Astrocyte (in vitro differentiated cells and primary cell): ENCODE measurements at regions not wholly inside any gene's neighbourhood (a gene's known extent, or its start where the extent isn't known, plus 50 kb on each side); places are given as distances from the start of the nearest gene placed in this dataset.
"Not testable (repeated sequence)": the region's sequence is repeated elsewhere in the genome, so short reads cannot be mapped to it uniquely, and the experiment has no call there.

Experiments
- DNase-seq: peaks from one replicate; pipeline ENCODE4 v3.0.0-alpha.2; 2010; ENCODE audit warnings: low read depth
- FAIRE-seq: peaks from 2 replicates; lab custom pipeline; 2011; peaks lifted over from hg19 to GRCh38; lab: Jason Lieb, UNC
- H2AFZ ChIP-seq: 2 replicates; pipeline ENCODE4 v1.6.0; 2012; ENCODE audit warnings: low read depth, low read length, inconsistent platforms
- H3K27ac ChIP-seq: 2 replicates; pipeline ENCODE4 v1.5.1; 2011; ENCODE audit warnings: low read depth, low read length, inconsistent platforms
- H3K27me3 ChIP-seq: 2 replicates; pipeline ENCODE4 v1.6.0; 2011; ENCODE audit warnings: low read length, inconsistent platforms; ENCODE audit not compliant: insufficient read depth
- H3K36me3 ChIP-seq: 2 replicates; pipeline ENCODE4 v1.5.1; 2011; ENCODE audit warnings: low read length, inconsistent platforms; ENCODE audit not compliant: insufficient read depth
- H3K4me1 ChIP-seq: 2 replicates; pipeline ENCODE4 v1.5.1; 2011; ENCODE audit warnings: low read length, inconsistent platforms; ENCODE audit not compliant: insufficient read depth
- H3K4me2 ChIP-seq: 2 replicates; pipeline ENCODE4 v1.6.0; 2012; ENCODE audit warnings: low read length, inconsistent platforms
- H3K4me3 ChIP-seq: 2 replicates; pipeline ENCODE4 v1.5.1; 2011; ENCODE audit warnings: low read depth, mild to moderate bottlenecking, low read length, inconsistent platforms; ENCODE audit not compliant: insufficient read depth
- H3K79me2 ChIP-seq: 2 replicates; pipeline ENCODE4 v1.6.0; 2012; ENCODE audit warnings: mild to moderate bottlenecking, low read length, inconsistent platforms; ENCODE audit not compliant: insufficient read depth
- H3K9ac ChIP-seq: 2 replicates; pipeline ENCODE4 v1.6.0; 2012; ENCODE audit warnings: mild to moderate bottlenecking, low read length, inconsistent platforms
- H3K9me3 ChIP-seq: 2 replicates; pipeline ENCODE4 v1.5.1; 2012; ENCODE audit warnings: low read depth, mild to moderate bottlenecking, low read length, inconsistent platforms; ENCODE audit not compliant: insufficient read depth
- H4K20me1 ChIP-seq: 2 replicates; pipeline ENCODE4 v1.6.0; 2012; ENCODE audit warnings: low read length, inconsistent platforms; ENCODE audit not compliant: insufficient read depth
- H3K27ac Mint-ChIP-seq: one replicate; pipeline ENCODE4 v1.8.0; 2021; ENCODE audit warnings: mild to moderate bottlenecking, mixed read lengths; ENCODE audit not compliant: unreplicated experiment
- H3K27me3 Mint-ChIP-seq: one replicate; pipeline ENCODE4 v1.8.0; 2021; ENCODE audit warnings: low read depth, mixed read lengths; ENCODE audit not compliant: unreplicated experiment
- H3K36me3 Mint-ChIP-seq: one replicate; pipeline ENCODE4 v1.8.0; 2021; ENCODE audit warnings: low read depth, mixed read lengths; ENCODE audit not compliant: unreplicated experiment
- H3K4me1 Mint-ChIP-seq: one replicate; pipeline ENCODE4 v1.8.0; 2021; ENCODE audit warnings: low read depth, mixed read lengths; ENCODE audit not compliant: unreplicated experiment
- H3K4me3 Mint-ChIP-seq: one replicate; pipeline ENCODE4 v1.8.0; 2021; ENCODE audit warnings: mild to moderate bottlenecking, moderate library complexity, mixed read lengths; ENCODE audit not compliant: unreplicated experiment
- H3K9me3 Mint-ChIP-seq: one replicate; pipeline ENCODE4 v1.8.0; 2021; ENCODE audit warnings: mild to moderate bottlenecking, mixed read lengths; ENCODE audit not compliant: unreplicated experiment
- CTCF ChIP-seq: IDR thresholded peaks from 2 replicates; pipeline ENCODE4 v1.5.1; 2011; ENCODE audit warnings: low read depth, mild to moderate bottlenecking, inconsistent platforms, low read length, moderate library complexity; ENCODE audit not compliant: insufficient read depth
- EZH2 ChIP-seq: IDR thresholded peaks from 2 replicates; pipeline ENCODE4 v1.6.1; 2012; ENCODE audit warnings: mild to moderate bottlenecking, low read length, inconsistent platforms; ENCODE audit not compliant: insufficient read depth

GRCh38 chr4:81307991-81308390 is 93.0 kb upstream of the PRKG2 start:
- H3K4me3 Mint-ChIP-seq, result no peak overlapping the region
- H3K27me3 Mint-ChIP-seq, result peaks cover 2% of the 10 kb centered on the region
- H3K9ac ChIP-seq, result no peak overlapping the region
- no peaks in the 10 kb centered on the region for H3K36me3 Mint-ChIP-seq
- H3K27ac ChIP-seq, result no peak overlapping the region
- no peaks in the 10 kb centered on the region for H3K27me3 ChIP-seq
- H3K4me2 ChIP-seq, result no peak overlapping the region
- H3K27ac Mint-ChIP-seq, result no peak overlapping the region
- H4K20me1 ChIP-seq, result no peaks in the 10 kb centered on the region
- DNase-seq, result no peak
- no peaks in the 10 kb centered on the region for H3K4me1 ChIP-seq
- H3K4me1 Mint-ChIP-seq, result no peaks in the 10 kb centered on the region
- no peaks in the 10 kb centered on the region for H3K79me2 ChIP-seq
- no peaks in the 10 kb centered on the region for H3K9me3 Mint-ChIP-seq
- no peak for TF ChIP-seq CTCF
- TF ChIP-seq EZH2, result no peak
- H3K36me3 ChIP-seq, result no peaks in the 10 kb centered on the region
- FAIRE-seq, result no peak
- H3K4me3 ChIP-seq, result no peak overlapping the region
- no peak overlapping the region for H2AFZ ChIP-seq
- no peaks in the 10 kb centered on the region for H3K9me3 ChIP-seq

- no peaks in the 10 kb centered on the region for H3K4me1 Mint-ChIP-seq
- H3K9me3 ChIP-seq, result no peaks in the 10 kb centered on the region
- no peaks in the 10 kb centered on the region for H3K27me3 ChIP-seq
- no peak for DNase-seq
- peaks cover 2% of the 10 kb centered on the region for H3K27me3 Mint-ChIP-seq
- H3K4me2 ChIP-seq, result no peak overlapping the region
- no peaks in the 10 kb centered on the region for H3K4me1 ChIP-seq
- FAIRE-seq, result no peak
- H3K4me3 ChIP-seq, result no peak overlapping the region
- no peaks in the 10 kb centered on the region for H3K36me3 Mint-ChIP-seq
- H3K9ac ChIP-seq, result no peak overlapping the region
- no peak overlapping the region for H3K4me3 Mint-ChIP-seq
- no peak overlapping the region for H3K27ac Mint-ChIP-seq
- H3K36me3 ChIP-seq, result no peaks in the 10 kb centered on the region
- no peaks in the 10 kb centered on the region for H3K79me2 ChIP-seq
- TF ChIP-seq EZH2, result no peak
- no peak for TF ChIP-seq CTCF
- H2AFZ ChIP-seq, result no peak overlapping the region
- no peak overlapping the region for H3K27ac ChIP-seq
- H4K20me1 ChIP-seq, result no peaks in the 10 kb centered on the region
- no peaks in the 10 kb centered on the region for H3K9me3 Mint-ChIP-seq
Measured at GRCh38 chr4:81304871-81305270, 89.8 kb upstream of the PRKG2 start.

- not testable (repeated sequence) for H3K4me1 ChIP-seq, FAIRE-seq, H3K27ac ChIP-seq, H3K36me3 Mint-ChIP-seq, DNase-seq, H3K79me2 ChIP-seq, H3K9me3 ChIP-seq, H3K36me3 ChIP-seq, H3K27me3 ChIP-seq, H3K9me3 Mint-ChIP-seq, H4K20me1 ChIP-seq, H3K27me3 Mint-ChIP-seq, H3K27ac Mint-ChIP-seq, H2AFZ ChIP-seq, H3K9ac ChIP-seq, H3K4me3 ChIP-seq, H3K4me2 ChIP-seq, H3K4me3 Mint-ChIP-seq, H3K4me1 Mint-ChIP-seq
Measured at GRCh38 chr4:81300352-81300751, 85.3 kb upstream of the PRKG2 start.
